Spleen (tissue), 11 donors: ENCODE measurements at regions not wholly inside any gene's neighbourhood (a gene's known extent, or its start where the extent isn't known, plus 50 kb on each side); places are given as distances from the start of the nearest gene placed in this dataset.

ENCODE experiments used
- DNase-seq: peaks from one replicate; pipeline ENCODE4 v3.0.0-alpha.2; 2020
- H3K27ac ChIP-seq, 8 donors: fragments of 200-600 bp; sonication (generic) in 7 of 8; 1 replicate in 4 of 8; 2 replicates in 4 of 8; pipeline versions ENCODE4 v1.5.0 to v1.8.0; 2016 to 2021; ENCODE audit warnings: inconsistent platforms in 4 of 8, mild to moderate bottlenecking in 4 of 8, moderate library complexity in 1 of 8
- H3K27me3 ChIP-seq, 7 donors: fragments of 200-600 bp; sonication (generic) in 6 of 7; replicated peaks in 1 of 7; 1 replicate in 4 of 7; 2 replicates in 3 of 7; pipeline versions ENCODE4 v1.5.0 to v1.8.0; 2016 to 2021; ENCODE audit warnings: inconsistent platforms in 3 of 7, mild to moderate bottlenecking in 1 of 7
- H3K36me3 ChIP-seq, 6 donors: fragments of 200-600 bp; sonication (generic) in 5 of 6; 1 replicate in 4 of 6; 2 replicates in 2 of 6; pipeline versions ENCODE4 v1.5.0 to v1.8.0; 2016 to 2021; ENCODE audit warnings: inconsistent platforms in 2 of 6
- H3K4me1 ChIP-seq, 6 donors: fragments of 200-600 bp; sonication (generic) in 5 of 6; 1 replicate in 3 of 6; 2 replicates in 3 of 6; pipeline versions ENCODE4 v1.5.0 to v1.8.0; 2016 to 2021; ENCODE audit warnings: inconsistent platforms in 3 of 6
- H3K4me3 ChIP-seq, 8 donors: fragments of 200-600 bp; sonication (generic) in 7 of 8; 1 replicate in 4 of 8; 2 replicates in 4 of 8; pipeline versions ENCODE4 v1.5.0 to v1.8.0; 2016 to 2021; ENCODE audit warnings: inconsistent platforms in 4 of 8, mild to moderate bottlenecking in 4 of 8, moderate library complexity in 2 of 8
- H3K9me3 ChIP-seq, 8 donors: fragments of 200-600 bp; sonication (generic) in 7 of 8; 1 replicate in 4 of 8; 2 replicates in 4 of 8; pipeline versions ENCODE4 v1.5.0 to v1.8.0; 2016 to 2021; ENCODE audit warnings: inconsistent platforms in 4 of 8
- CTCF ChIP-seq, 11 experiments: fragments of 200-600 bp in 7 of 11; fragments of 450-650 bp in 4 of 11; sonication (generic) in 4 of 11; IDR thresholded peaks in 8 of 11; conservative IDR thresholded peaks in 3 of 11; 1 replicate in 7 of 11; 2 replicates in 4 of 11; pipeline versions ENCODE4 v1.4.0 to v1.8.0; 2016 to 2021; ENCODE audit warnings: antibody characterized with exemption in 11 of 11, inconsistent platforms in 4 of 11, mild to moderate bottlenecking in 1 of 11
- POLR2A ChIP-seq, 3 donors: fragments of 450-650 bp; IDR thresholded peaks; one replicate each; pipeline ENCODE4 v1.5.1; 2017; ENCODE audit warnings: antibody characterized with exemption in 3 of 3, mild to moderate bottlenecking in 1 of 3
- POLR2AphosphoS5 ChIP-seq, 3 donors: sonication (generic); formaldehyde crosslinking; IDR thresholded peaks; one replicate each; pipeline ENCODE4 v1.5.1; 2017; ENCODE audit warnings: antibody characterized with exemption in 3 of 3
- WGBS, 5 donors: extraction: QIAGEN DNeasy Blood & Tissue Kit in 3 of 5; methylation state at CpG; one replicate each; pipeline versions ENCODE4 v1.1.5 to v1.1.7; 2013 to 2018; 5-methylcytosine and 5-hydroxymethylcytosine counted together
- intact Hi-C: fragments of 100-400 bp; cut with DNase I; formaldehyde crosslinking; loops from one replicate; pipeline ENCODE4 v1.15.0; 2023; ENCODE audit warnings: low total_unique reads
- donor health status: healthy with polysubstance abuse.
- donor health status: DM: no; HTN: no; CAD: no; lungs with moderate emphysema.
- donor health status: DM: no; HTN: no; CAD: no.
- donor health status: Bipolar disorder and iron deficiency.
- donor health status: healthy.
- donor health status: DM: no; HTN: no; CAD: no.
- donor health status: DM: yes; HTN: yes; CAD: no.

GRCh38 chr2:108167699-108168098 is 72.1 kb upstream of the SULT1C3 start:
- WGBS, 5 donors = 43 to 78% (median 67%) methylated on average over 1 of the region's 1 CpG
- no peaks in the 10 kb centered on the region for H3K9me3 ChIP-seq
- intact Hi-C loops = no loop called here
- no peaks in the 10 kb centered on the region for H3K36me3 ChIP-seq
- no peak overlapping the region for H3K27ac ChIP-seq
- no peaks in the 10 kb centered on the region for H3K4me1 ChIP-seq
- no peak for DNase-seq
- TF ChIP-seq POLR2AphosphoS5 (IDR thresholded peaks at IDR 0.05) (no peak), POLR2A (IDR thresholded peaks at IDR 0.05) (no peak), CTCF (IDR thresholded peaks at IDR 0.05 in 8 of 11, conservative IDR thresholded peaks at IDR 0.05 in 3 of 11) (no peak)
- H3K27me3 ChIP-seq = peaks cover 0 to 27% (median 0%) of the 10 kb centered on the region in 7 donors
- H3K4me3 ChIP-seq = no peak overlapping the region

GRCh38 chr2:108169982-108170625 is 69.7 kb upstream of the SULT1C3 start:
- 35 to 44% (median 43%) methylated on average over 3 of the region's 3 CpGs for WGBS, 5 donors
- no peak for TF ChIP-seq POLR2AphosphoS5 (IDR thresholded peaks at IDR 0.05)
- peak in 4 of 11 experiments; percentile 23 to 48 (median 32) for TF ChIP-seq CTCF (IDR thresholded peaks at IDR 0.05 in 8 of 11, conservative IDR thresholded peaks at IDR 0.05 in 3 of 11)
- no peak for DNase-seq

GRCh38 chr2:108171657-108172056 is 68.1 kb upstream of the SULT1C3 start:
- TF ChIP-seq CTCF (IDR thresholded peaks at IDR 0.05 in 8 of 11, conservative IDR thresholded peaks at IDR 0.05 in 3 of 11) (no peak), POLR2A (IDR thresholded peaks at IDR 0.05) (no peak), POLR2AphosphoS5 (IDR thresholded peaks at IDR 0.05) (no peak)
- no peaks in the 10 kb centered on the region for H3K4me1 ChIP-seq
- peaks cover 0 to 24% (median 0%) of the 10 kb centered on the region in 7 donors for H3K27me3 ChIP-seq
- no peak overlapping the region for H3K4me3 ChIP-seq
- no peak overlapping the region for H3K27ac ChIP-seq
- intact Hi-C loops = no loop called here
- DNase-seq = no peak
- no peaks in the 10 kb centered on the region for H3K36me3 ChIP-seq
- no peaks in the 10 kb centered on the region for H3K9me3 ChIP-seq
- WGBS, 5 donors = 44 to 61% (median 50%) methylated on average over 3 of the region's 3 CpGs

More at GRCh38 chr2:108169982-108170625, 69.7 kb upstream of the SULT1C3 start:
- no peaks in the 10 kb centered on the region for H3K4me1 ChIP-seq
- no peak overlapping the region for H3K27ac ChIP-seq
- H3K4me3 ChIP-seq = no peak overlapping the region
- intact Hi-C loops = no loop called here
- no peaks in the 10 kb centered on the region for H3K36me3 ChIP-seq
- no peaks in the 10 kb centered on the region for H3K9me3 ChIP-seq
- peaks cover 0 to 22% (median 0%) of the 10 kb centered on the region in 7 donors for H3K27me3 ChIP-seq

GRCh38 chr2:108182489-108182888 is 57.3 kb upstream of the SULT1C3 start:
- no peaks in the 10 kb centered on the region for H3K36me3 ChIP-seq
- no peaks in the 10 kb centered on the region for H3K4me1 ChIP-seq
- no peak overlapping the region for H3K4me3 ChIP-seq
- peaks cover 0 to 3% (median 0%) of the 10 kb centered on the region in 7 donors for H3K27me3 ChIP-seq
- intact Hi-C loops = no loop called here
- WGBS, 5 donors = 46 to 60% (median 51%) methylated on average over 7 of the region's 7 CpGs
- no peak for TF ChIP-seq POLR2A (IDR thresholded peaks at IDR 0.05)
- TF ChIP-seq CTCF (IDR thresholded peaks at IDR 0.05 in 8 of 11, conservative IDR thresholded peaks at IDR 0.05 in 3 of 11) = no peak
- TF ChIP-seq POLR2AphosphoS5 (IDR thresholded peaks at IDR 0.05) = no peak
- DNase-seq = no peak
- no peaks in the 10 kb centered on the region for H3K9me3 ChIP-seq
- H3K27ac ChIP-seq = no peak overlapping the region
